Stimulated activated effector memory CD8-positive, alpha-beta T cell treated with anti-CD3 and anti-CD28 coated beads, Interleukin-12 subunit alpha, Interleukin-12 subunit beta, amount 100 ng/mL, for 72 hours (primary cell): ENCODE measurements at regions not wholly inside any gene's neighbourhood (a gene's known extent, or its start where the extent isn't known, plus 50 kb on each side); places are given as distances from the start of the nearest gene placed in this dataset.
"Not testable (repeated sequence)": the region's sequence is repeated elsewhere in the genome, so short reads cannot be mapped to it uniquely, and the experiment has no call there.

Source experiments
- ATAC-seq: fragments of 150-1000 bp; cut with Tn5 transposase; 2 replicates; pipeline ENCODE4 v1.10.0; 2021
- DNase-seq, 2 donors: peaks; one replicate each; pipeline ENCODE4 v3.0.0; 2021 to 2022; ENCODE audit warnings: low spot score in 2 of 2
- H3K27ac Mint-ChIP-seq: one replicate; pipeline ENCODE4 v1.8.0; 2022; ENCODE audit warnings: mild to moderate bottlenecking, mixed read lengths
- H3K36me3 Mint-ChIP-seq: one replicate; pipeline ENCODE4 v1.8.0; 2022; ENCODE audit warnings: mild to moderate bottlenecking, mixed read lengths
- H3K4me1 Mint-ChIP-seq: one replicate; pipeline ENCODE4 v1.8.0; 2022; ENCODE audit warnings: mixed read lengths
- H3K4me3 Mint-ChIP-seq: one replicate; pipeline ENCODE4 v1.8.0; 2022; ENCODE audit warnings: mild to moderate bottlenecking, mixed read lengths
- H3K9me3 Mint-ChIP-seq: one replicate; pipeline ENCODE4 v1.8.0; 2022; ENCODE audit warnings: mixed read lengths

- peaks cover 22% of the 10 kb centered on the region for H3K9me3 Mint-ChIP-seq
- ATAC-seq, result no peak
- H3K4me1 Mint-ChIP-seq, result no peaks in the 10 kb centered on the region
- no peaks in the 10 kb centered on the region for H3K36me3 Mint-ChIP-seq
- H3K4me3 Mint-ChIP-seq, result no peak overlapping the region
- H3K27ac Mint-ChIP-seq, result no peak overlapping the region
- DNase-seq, result no peak
These were observed 1067.2 kb upstream of the GYPC start for GRCh38 chr2:125588780-125589179.

GRCh38 chr2:125591954-125592353 lies 1064.0 kb upstream of the GYPC start:
- no peak overlapping the region for H3K27ac Mint-ChIP-seq
- DNase-seq, result no peak

GRCh38 chr2:125593036-125593435 lies 1062.9 kb upstream of the GYPC start:
- Mint-ChIP-seq H3K36me3 (no peaks in the 10 kb centered on the region), H3K4me1 (no peaks in the 10 kb centered on the region), H3K4me3 (no peak overlapping the region), H3K27ac (no peak overlapping the region), H3K9me3 (peaks cover 25% of the 10 kb centered on the region)
- ATAC-seq (no peak), DNase-seq (no peak)

More at GRCh38 chr2:125591954-125592353, 1064.0 kb upstream of the GYPC start:
- Mint-ChIP-seq H3K36me3 (no peaks in the 10 kb centered on the region), H3K9me3 (peaks cover 22% of the 10 kb centered on the region), H3K4me3 (no peak overlapping the region), H3K4me1 (no peaks in the 10 kb centered on the region)
- ATAC-seq, result no peak

GRCh38 chr2:125596612-125597011 lies 1059.3 kb upstream of the GYPC start:
- Mint-ChIP-seq H3K27ac (no peak overlapping the region), H3K36me3 (no peaks in the 10 kb centered on the region), H3K9me3 (peaks cover 21% of the 10 kb centered on the region), H3K4me1 (no peaks in the 10 kb centered on the region), H3K4me3 (no peak overlapping the region)
- DNase-seq, result no peak
- ATAC-seq, result no peak

GRCh38 chr2:125615438-125615837 lies 1040.5 kb upstream of the GYPC start:
- no peaks in the 10 kb centered on the region for H3K36me3 Mint-ChIP-seq
- no peaks in the 10 kb centered on the region for H3K4me1 Mint-ChIP-seq
- H3K4me3 Mint-ChIP-seq, result no peak overlapping the region
- no peak overlapping the region for H3K27ac Mint-ChIP-seq
- ATAC-seq, result no peak
- no peak for DNase-seq
- H3K9me3 Mint-ChIP-seq, result no peaks in the 10 kb centered on the region

- Mint-ChIP-seq H3K4me3 (no peak overlapping the region), H3K4me1 (no peaks in the 10 kb centered on the region), H3K9me3 (peaks cover 14% of the 10 kb centered on the region), H3K36me3 (no peaks in the 10 kb centered on the region), H3K27ac (no peak overlapping the region)
- ATAC-seq, result no peak
- no peak for DNase-seq
These were observed 1025.6 kb upstream of the GYPC start for GRCh38 chr2:125630377-125630776.

- Mint-ChIP-seq H3K36me3 (no peaks in the 10 kb centered on the region), H3K4me3 (no peak overlapping the region), H3K27ac (no peak overlapping the region), H3K4me1 (no peaks in the 10 kb centered on the region), H3K9me3 (peaks cover 10% of the 10 kb centered on the region)
- no peak for ATAC-seq
- DNase-seq, result no peak
These were observed 1021.3 kb upstream of the GYPC start for GRCh38 chr2:125634662-125635061.

GRCh38 chr2:125638345-125638744 lies 1017.6 kb upstream of the GYPC start:
- DNase-seq, result no peak
- Mint-ChIP-seq H3K4me3 (no peak overlapping the region), H3K4me1 (no peaks in the 10 kb centered on the region), H3K36me3 (no peaks in the 10 kb centered on the region), H3K27ac (no peak overlapping the region), H3K9me3 (peaks cover 7% of the 10 kb centered on the region)
- no peak for ATAC-seq

- Mint-ChIP-seq H3K4me1 (no peaks in the 10 kb centered on the region), H3K4me3 (no peak overlapping the region), H3K9me3 (peaks cover 7% of the 10 kb centered on the region), H3K36me3 (no peaks in the 10 kb centered on the region), H3K27ac (no peak overlapping the region)
- DNase-seq (no peak), ATAC-seq (no peak)
These were observed 1013.9 kb upstream of the GYPC start for GRCh38 chr2:125642032-125642431.

GRCh38 chr2:125643128-125643527 lies 1012.8 kb upstream of the GYPC start:
- Mint-ChIP-seq H3K27ac (no peak overlapping the region), H3K4me3 (no peak overlapping the region), H3K4me1 (no peaks in the 10 kb centered on the region), H3K36me3 (no peaks in the 10 kb centered on the region), H3K9me3 (peaks cover 11% of the 10 kb centered on the region)
- no peak for DNase-seq
- no peak for ATAC-seq

- no peaks in the 10 kb centered on the region for H3K36me3 Mint-ChIP-seq
- no peak overlapping the region for H3K4me3 Mint-ChIP-seq
- no peak for DNase-seq
- no peak overlapping the region for H3K27ac Mint-ChIP-seq
- ATAC-seq, result no peak
- peaks cover 15% of the 10 kb centered on the region for H3K9me3 Mint-ChIP-seq
- no peaks in the 10 kb centered on the region for H3K4me1 Mint-ChIP-seq
These were observed 1012.4 kb upstream of the GYPC start for GRCh38 chr2:125643585-125643984.

- Mint-ChIP-seq H3K4me3 (no peak overlapping the region), H3K27ac (no peak overlapping the region), H3K36me3 (no peaks in the 10 kb centered on the region), H3K4me1 (no peaks in the 10 kb centered on the region), H3K9me3 (peaks cover 15% of the 10 kb centered on the region)
- DNase-seq, result no peak
- ATAC-seq, result no peak
These were observed 1011.7 kb upstream of the GYPC start for GRCh38 chr2:125644257-125644656.

- Mint-ChIP-seq H3K27ac (no peak overlapping the region), H3K36me3 (no peaks in the 10 kb centered on the region), H3K4me3 (no peak overlapping the region), H3K9me3 (peaks cover 26% of the 10 kb centered on the region), H3K4me1 (no peaks in the 10 kb centered on the region)
- ATAC-seq, result no peak
- no peak for DNase-seq
These were observed 1003.7 kb upstream of the GYPC start for GRCh38 chr2:125652280-125652679.

GRCh38 chr2:125654226-125654625 lies 1001.7 kb upstream of the GYPC start:
- peaks cover 19% of the 10 kb centered on the region for H3K9me3 Mint-ChIP-seq
- DNase-seq, result no peak
- no peak for ATAC-seq
- H3K36me3 Mint-ChIP-seq, result no peaks in the 10 kb centered on the region
- H3K4me3 Mint-ChIP-seq, result no peak overlapping the region
- H3K4me1 Mint-ChIP-seq, result no peaks in the 10 kb centered on the region
- H3K27ac Mint-ChIP-seq, result no peak overlapping the region

GRCh38 chr2:125656190-125656589 lies 999.8 kb upstream of the GYPC start:
- Mint-ChIP-seq H3K36me3 (no peaks in the 10 kb centered on the region), H3K4me3 (no peak overlapping the region)

GRCh38 chr2:125658583-125658982 lies 997.4 kb upstream of the GYPC start:
- DNase-seq, result no peak
- no peak overlapping the region for H3K27ac Mint-ChIP-seq
- H3K36me3 Mint-ChIP-seq, result no peaks in the 10 kb centered on the region
- no peaks in the 10 kb centered on the region for H3K4me1 Mint-ChIP-seq
- no peak overlapping the region for H3K4me3 Mint-ChIP-seq
- no peak for ATAC-seq
- H3K9me3 Mint-ChIP-seq, result peaks cover 18% of the 10 kb centered on the region

More at GRCh38 chr2:125656190-125656589, 999.8 kb upstream of the GYPC start:
- Mint-ChIP-seq H3K27ac (no peak overlapping the region), H3K4me1 (no peaks in the 10 kb centered on the region), H3K9me3 (peaks cover 20% of the 10 kb centered on the region)
- ATAC-seq, result no peak
- DNase-seq, result no peak

- not testable (repeated sequence) for DNase-seq, H3K4me3 Mint-ChIP-seq, H3K36me3 Mint-ChIP-seq, H3K27ac Mint-ChIP-seq, H3K4me1 Mint-ChIP-seq, ATAC-seq
- H3K9me3 Mint-ChIP-seq, result peaks cover 20% of the 10 kb centered on the region
These were observed 995.6 kb upstream of the GYPC start for GRCh38 chr2:125660369-125660768.
